ENCODE measurements at regions not wholly inside any gene's neighbourhood (a gene's known extent, or its start where the extent isn't known, plus 50 kb on each side); places are given as distances from the start of the nearest gene placed in this dataset.

DNA sequence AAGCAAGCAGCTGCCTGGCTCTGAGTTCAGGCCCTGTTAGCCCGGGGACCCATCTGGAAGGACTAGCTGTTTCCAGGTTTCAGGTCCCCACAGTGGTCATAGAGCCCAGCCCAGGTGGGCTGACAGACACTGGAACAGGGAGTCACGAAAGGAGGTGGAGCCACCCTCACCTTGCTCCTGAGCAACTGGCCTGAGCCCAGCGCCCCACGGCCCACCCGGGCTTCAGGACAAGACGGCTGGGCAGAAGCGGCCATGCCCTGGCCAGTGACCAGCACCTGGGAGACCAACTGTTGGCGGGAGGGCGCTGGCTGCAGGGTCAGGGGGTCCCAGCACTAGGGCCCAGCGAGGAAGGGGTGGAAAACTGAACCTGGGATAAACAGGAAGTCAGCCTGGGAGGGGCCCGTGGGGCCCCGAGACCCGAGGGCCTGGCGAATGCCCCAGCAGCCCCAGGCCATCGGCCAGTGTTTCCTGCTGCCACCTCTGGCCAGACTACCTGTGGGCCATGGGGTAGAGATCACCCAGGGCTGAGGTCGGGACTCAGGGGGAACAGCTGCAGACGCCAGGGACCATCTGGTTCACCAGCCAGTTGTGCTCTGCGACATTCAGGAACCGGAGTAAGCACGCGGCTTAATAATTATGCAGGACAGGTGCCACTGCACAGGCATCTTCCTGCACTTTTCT lies 282.1 kb upstream of the PPP2R2D start:
- peaks cover 5% of the 10 kb centered on the region for H3K27me3 ChIP-seq (replicated peaks; ENCODE audit: insufficient read depth, low read depth, low read length, poor library complexity)
- no peaks in the 10 kb centered on the region for H3K36me3 ChIP-seq (ENCODE audit: insufficient read depth, low read length, poor library complexity, severe bottlenecking)
- no TSS peak for BruUV-seq (replicated peaks)
- TF ChIP-seq CTCF (conservative IDR thresholded peaks at IDR 0.05; ENCODE audit: low read depth, low read length) (no peak), EZH2 (IDR thresholded peaks at IDR 0.05; ENCODE audit: borderline replicate concordance, low read depth, low read length, poor library complexity, severe bottlenecking) (no peak)
- no peaks in the 10 kb centered on the region for H3K9me3 ChIP-seq (ENCODE audit: low read depth, low read length, poor library complexity, severe bottlenecking)
- no peak overlapping the region for H3K27ac ChIP-seq (ENCODE audit: low read depth, low read length, poor library complexity, severe bottlenecking)
- no peaks in the 10 kb centered on the region for H3K4me1 ChIP-seq (ENCODE audit: insufficient read depth, low read length, poor library complexity, severe bottlenecking)
- no peak overlapping the region for H3K4me3 ChIP-seq (ENCODE audit: low read depth, low read length, poor library complexity, severe bottlenecking)
- ChIA-PET POLR2A (ENCODE audit: low non-redundant PET) (no interaction called here), CTCF (no interaction called here)
- no peak for DNase-seq (ENCODE audit: low spot score)
- intact Hi-C loops (cut with micrococcal nuclease; ENCODE audit: unreplicated experiment), result no loop called here

DNA sequence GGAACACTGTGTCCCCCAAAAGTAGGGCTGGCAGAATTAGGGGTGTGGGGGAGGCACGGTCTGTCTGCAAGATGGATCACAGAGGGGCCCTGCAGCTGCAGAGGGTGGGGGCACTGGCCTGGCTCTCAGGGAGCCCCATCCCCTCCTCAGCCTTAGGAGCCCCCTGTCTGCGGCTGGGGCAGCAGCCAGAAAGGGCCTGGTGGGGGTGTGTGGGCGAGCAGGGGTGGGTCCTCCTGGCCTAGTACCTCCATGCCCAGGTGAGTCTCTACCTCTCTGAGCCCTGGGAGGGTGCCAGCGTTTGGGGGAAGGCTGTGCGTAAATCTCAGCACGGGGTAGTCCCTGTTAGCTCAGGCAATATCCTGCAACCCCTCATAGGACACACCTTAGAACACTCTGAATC lies 280.5 kb upstream of the PPP2R2D start:
- no peak for DNase-seq (ENCODE audit: low spot score)
- no peaks in the 10 kb centered on the region for H3K4me1 ChIP-seq (ENCODE audit: insufficient read depth, low read length, poor library complexity, severe bottlenecking)
- CTCF ChIA-PET, result no interaction called here
- H3K27me3 ChIP-seq (replicated peaks; ENCODE audit: insufficient read depth, low read depth, low read length, poor library complexity), result no peaks in the 10 kb centered on the region
- intact Hi-C loops (cut with micrococcal nuclease; ENCODE audit: unreplicated experiment), result no loop called here
- no peaks in the 10 kb centered on the region for H3K36me3 ChIP-seq (ENCODE audit: insufficient read depth, low read length, poor library complexity, severe bottlenecking)
- TF ChIP-seq CTCF (conservative IDR thresholded peaks at IDR 0.05; ENCODE audit: low read depth, low read length), result no peak
- no peak for TF ChIP-seq EZH2 (IDR thresholded peaks at IDR 0.05; ENCODE audit: borderline replicate concordance, low read depth, low read length, poor library complexity, severe bottlenecking)
- H3K27ac ChIP-seq (ENCODE audit: low read depth, low read length, poor library complexity, severe bottlenecking), result no peak overlapping the region
- no TSS peak for BruUV-seq (replicated peaks)
- no peaks in the 10 kb centered on the region for H3K9me3 ChIP-seq (ENCODE audit: low read depth, low read length, poor library complexity, severe bottlenecking)
- H3K4me3 ChIP-seq (ENCODE audit: low read depth, low read length, poor library complexity, severe bottlenecking), result no peak overlapping the region
- POLR2A ChIA-PET (ENCODE audit: low non-redundant PET), result no interaction called here

GRCh38 chr10:131620904-131621303 lies 279.9 kb upstream of the PPP2R2D start:
- no TSS peak for BruUV-seq (replicated peaks)
- POLR2A ChIA-PET (ENCODE audit: low non-redundant PET), result no interaction called here
- Histone ChIP-seq H3K27me3 (replicated peaks; ENCODE audit: insufficient read depth, low read depth, low read length, poor library complexity) (no peaks in the 10 kb centered on the region), H3K4me3 (ENCODE audit: low read depth, low read length, poor library complexity, severe bottlenecking) (no peak overlapping the region), H3K9me3 (ENCODE audit: low read depth, low read length, poor library complexity, severe bottlenecking) (no peaks in the 10 kb centered on the region), H3K27ac (ENCODE audit: low read depth, low read length, poor library complexity, severe bottlenecking) (no peak overlapping the region), H3K4me1 (ENCODE audit: insufficient read depth, low read length, poor library complexity, severe bottlenecking) (no peaks in the 10 kb centered on the region), H3K36me3 (ENCODE audit: insufficient read depth, low read length, poor library complexity, severe bottlenecking) (no peaks in the 10 kb centered on the region)
- intact Hi-C loops (cut with micrococcal nuclease; ENCODE audit: unreplicated experiment), result no loop called here
- TF ChIP-seq CTCF (conservative IDR thresholded peaks at IDR 0.05; ENCODE audit: low read depth, low read length) (no peak), EZH2 (IDR thresholded peaks at IDR 0.05; ENCODE audit: borderline replicate concordance, low read depth, low read length, poor library complexity, severe bottlenecking) (no peak)
- CTCF ChIA-PET, result no interaction called here
- DNase-seq (ENCODE audit: low spot score), result no peak
